Stimulated activated CD8-positive, alpha-beta memory T cell treated with anti-CD3 and anti-CD28 coated beads, Interleukin-15, amount 100 ng/mL, for 4 hours (primary cell): ENCODE measurements at regions not wholly inside any gene's neighbourhood (a gene's known extent, or its start where the extent isn't known, plus 50 kb on each side); places are given as distances from the start of the nearest gene placed in this dataset.
"Not testable (repeated sequence)": the region's sequence is repeated elsewhere in the genome, so short reads cannot be mapped to it uniquely, and the experiment has no call there.

Experiments used
- DNase-seq, 2 donors: peaks; one replicate each; pipeline ENCODE4 v3.0.0-alpha.2; 2020; ENCODE audit warnings: low read depth in 2 of 2

DNA sequence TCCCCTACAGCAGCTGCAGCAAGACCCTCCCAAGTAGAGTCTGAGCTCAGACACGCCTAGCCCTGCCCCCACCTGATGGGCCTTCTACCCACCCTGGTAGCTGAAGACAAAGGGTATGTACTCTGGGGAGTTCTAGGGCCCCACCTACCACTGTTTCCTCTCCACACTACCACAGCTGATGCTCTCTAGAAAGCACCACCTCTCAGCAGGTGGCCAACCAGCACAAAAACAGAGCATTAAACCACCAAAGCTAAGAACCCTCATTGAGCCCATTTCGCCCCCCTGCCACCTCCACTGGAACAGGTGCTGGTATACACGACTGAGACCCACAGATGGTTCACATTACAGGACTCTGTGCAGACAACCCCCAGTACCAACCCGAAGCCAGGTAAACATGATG, 258.9 kb downstream of the SETD4 start:
- no peak for DNase-seq

DNA sequence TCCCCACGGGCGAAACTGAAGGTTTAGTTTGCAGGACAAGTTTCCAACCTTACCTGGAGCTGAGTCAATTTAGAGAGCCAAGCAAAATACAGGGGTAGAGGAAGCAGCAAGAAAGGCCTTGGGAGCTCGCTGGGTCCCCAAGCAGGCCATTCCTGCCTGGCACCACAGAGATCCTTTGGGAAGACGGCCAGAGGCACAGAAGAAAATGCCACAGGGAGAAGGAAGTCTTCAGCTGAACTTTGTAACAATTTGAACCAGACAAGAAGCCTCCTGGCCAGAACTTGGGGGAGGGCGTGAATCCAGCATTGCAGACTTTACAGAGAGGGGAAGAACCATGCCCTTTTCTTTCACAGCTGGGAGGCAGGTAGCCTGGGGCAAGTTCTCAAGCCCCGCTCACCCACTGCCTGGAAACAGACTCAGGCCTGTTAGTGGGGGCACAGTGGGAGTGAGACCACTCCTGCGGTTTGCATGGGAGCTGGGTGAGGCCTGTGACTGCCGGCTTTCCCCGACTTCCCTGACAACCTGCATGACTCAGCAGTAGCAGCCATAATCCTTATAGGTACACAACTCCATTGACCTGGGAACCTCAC, 259.4 kb downstream of the SETD4 start:
- DNase-seq = not testable (repeated sequence)

- no peak for DNase-seq
Measured at GRCh38 chr21:35796844-35797243, 263.5 kb downstream of the SETD4 start.

DNA sequence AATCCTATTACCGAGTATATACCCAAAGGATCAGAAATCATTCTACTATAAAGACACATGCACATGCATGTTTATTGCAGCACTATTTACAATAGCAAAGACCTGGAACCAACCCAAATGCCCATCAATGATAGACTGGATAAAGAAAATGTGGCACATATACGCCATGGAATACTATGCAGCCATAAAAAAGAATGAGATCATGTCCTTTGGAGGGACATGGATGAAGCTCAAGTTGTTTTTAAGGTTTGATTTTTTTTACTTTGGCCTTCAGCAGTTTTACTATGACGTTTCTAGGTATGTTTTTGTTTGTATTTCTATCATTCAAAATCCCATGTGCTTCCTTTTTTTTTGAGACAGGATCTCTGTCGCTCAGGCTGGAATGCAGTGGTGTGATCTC, 265.8 kb downstream of the SETD4 start:
- not testable (repeated sequence) for DNase-seq

GRCh38 chr21:35792569-35793305, 267.6 kb downstream of the SETD4 start:
- DNase-seq = no peak

DNA sequence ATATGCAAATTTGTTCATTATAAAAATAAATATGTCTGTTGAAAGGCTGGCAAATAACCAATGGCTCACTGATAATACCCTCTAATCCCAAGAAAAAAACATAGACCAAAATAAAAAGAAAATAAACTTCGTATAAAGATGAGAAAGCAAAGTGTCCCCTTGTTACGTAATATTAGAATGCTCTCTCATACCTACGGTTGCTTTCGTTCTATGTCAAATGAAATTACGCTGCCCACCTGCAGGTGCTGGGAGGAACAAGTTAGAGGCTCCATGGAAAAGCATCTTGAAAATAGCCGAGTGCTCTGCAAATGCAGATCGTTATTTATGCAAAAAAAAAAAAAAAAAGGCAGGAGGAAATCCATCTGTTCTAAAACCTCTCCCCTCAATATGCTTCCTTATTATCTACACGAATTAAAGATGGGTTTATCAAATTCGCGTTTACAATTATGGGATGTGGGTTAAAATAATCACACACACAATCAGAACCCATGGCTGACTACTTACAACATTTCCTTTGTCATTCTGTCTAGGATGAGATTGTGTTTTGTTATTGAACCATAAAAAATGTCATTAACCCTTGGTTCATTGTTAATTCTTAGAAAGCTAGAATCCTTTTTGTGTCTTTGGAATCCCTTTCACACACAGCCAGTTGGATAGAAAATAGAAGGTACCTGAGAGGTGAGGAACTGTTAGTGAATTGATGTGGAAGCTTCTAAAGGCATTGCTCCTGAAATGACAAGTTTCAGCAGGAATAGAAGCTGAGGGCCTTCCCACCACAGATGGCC, 268.6 kb downstream of the SETD4 start:
- no peak for DNase-seq

GRCh38 chr21:35783721-35784120, 276.6 kb downstream of the SETD4 start:
- no peak for DNase-seq

DNA sequence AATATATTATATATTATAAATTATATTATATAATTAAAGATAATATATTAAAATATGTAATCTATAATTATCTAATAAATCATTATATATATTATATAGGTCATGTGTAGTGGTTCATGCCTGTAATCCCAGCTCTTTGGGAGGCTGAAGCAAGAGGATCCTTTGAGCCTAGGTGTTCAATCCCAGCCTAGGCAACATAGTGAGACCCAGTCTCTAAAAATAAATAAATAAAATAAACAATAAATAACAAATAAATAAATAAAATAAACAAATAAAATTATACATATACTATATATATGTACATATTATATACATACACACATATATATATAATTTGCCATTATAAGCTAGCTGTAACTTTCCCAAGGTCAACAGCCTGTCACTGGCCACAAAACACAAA, 277.7 kb downstream of the SETD4 start:
- no peak for DNase-seq

DNA sequence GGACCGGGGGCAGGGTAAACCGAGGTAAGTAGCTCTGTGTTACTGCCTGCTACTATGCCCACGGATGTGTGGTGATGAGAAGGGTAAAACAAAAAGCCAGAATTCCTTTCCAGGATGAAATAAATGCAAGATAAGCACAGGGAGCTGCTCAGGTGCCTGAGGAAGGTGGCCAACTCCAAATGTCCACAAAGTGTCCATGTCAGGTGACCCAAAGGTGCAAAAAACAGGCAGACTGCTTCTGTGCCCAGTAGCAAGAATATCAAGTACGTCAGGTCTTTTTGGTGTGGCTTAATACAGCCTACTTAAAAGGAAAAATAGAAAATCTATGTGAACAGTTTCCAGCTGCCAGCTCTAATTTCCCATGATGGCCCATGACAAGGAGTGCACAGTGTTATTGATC, 279.3 kb downstream of the SETD4 start:
- no peak for DNase-seq

DNA sequence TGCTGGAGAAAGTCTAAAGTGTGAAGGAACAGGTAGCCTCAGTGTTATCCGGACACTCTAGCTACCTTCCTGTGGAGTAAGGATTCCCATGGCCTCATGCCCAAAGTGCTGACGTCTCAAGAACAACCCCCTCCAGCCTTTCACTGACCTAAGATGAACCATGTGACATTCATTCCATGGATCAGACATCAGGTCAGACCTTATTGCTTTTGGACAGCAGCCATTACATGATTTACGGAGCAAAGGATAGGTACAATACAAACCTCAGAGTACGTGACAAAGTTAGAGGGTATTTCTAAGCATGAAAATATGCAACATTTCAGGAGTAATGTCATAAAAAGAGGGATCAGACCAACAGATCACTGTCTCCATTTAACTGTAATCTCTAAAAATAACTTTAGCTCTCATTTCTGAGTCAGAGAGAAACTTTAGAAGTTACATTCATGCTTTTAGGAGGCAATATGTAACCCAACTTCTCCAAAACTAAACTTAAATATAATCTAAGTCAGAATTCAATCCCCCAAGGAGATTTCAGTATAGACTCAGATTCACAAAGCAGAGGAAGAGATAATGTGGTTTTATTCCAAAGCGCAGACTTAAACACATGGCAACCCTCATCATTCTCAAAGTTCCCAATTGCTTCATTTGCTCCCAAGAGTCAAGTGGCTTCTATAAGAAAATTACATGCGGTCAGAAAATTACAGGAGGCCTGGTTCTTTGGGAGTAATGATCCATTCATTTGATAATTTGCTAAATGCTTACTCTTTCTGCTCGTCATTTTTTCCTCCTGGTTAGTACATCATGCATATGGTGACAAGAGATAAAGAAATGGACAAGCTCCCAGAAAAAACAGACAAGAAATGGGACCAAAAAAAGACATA, 280.4 kb downstream of the SETD4 start:
- DNase-seq = no peak

DNA sequence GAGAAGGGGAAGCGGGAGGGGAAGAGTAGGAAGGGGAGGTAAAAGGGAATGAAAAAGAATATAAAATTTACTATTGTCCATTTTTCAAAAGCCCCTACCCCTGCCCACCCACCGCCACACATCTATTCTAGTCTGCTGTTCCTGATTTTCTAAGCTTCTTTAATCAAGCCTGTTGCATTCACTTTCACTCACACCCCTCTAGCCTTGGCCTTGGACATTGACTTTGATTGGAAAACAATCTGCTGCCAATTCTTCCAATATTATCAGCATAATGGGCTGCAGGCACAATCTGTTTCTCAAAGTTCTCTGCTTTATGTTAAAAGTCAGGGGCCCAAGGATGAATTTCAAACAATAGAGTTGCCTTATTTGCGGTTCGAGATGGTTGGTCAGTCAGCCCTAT, 281.2 kb downstream of the SETD4 start:
- no peak for DNase-seq

- DNase-seq = no peak
Measured at GRCh38 chr21:35777081-35777480, 283.2 kb downstream of the SETD4 start.

- no peak for DNase-seq
Measured at GRCh38 chr21:35775778-35776544, 284.4 kb downstream of the SETD4 start.

DNA sequence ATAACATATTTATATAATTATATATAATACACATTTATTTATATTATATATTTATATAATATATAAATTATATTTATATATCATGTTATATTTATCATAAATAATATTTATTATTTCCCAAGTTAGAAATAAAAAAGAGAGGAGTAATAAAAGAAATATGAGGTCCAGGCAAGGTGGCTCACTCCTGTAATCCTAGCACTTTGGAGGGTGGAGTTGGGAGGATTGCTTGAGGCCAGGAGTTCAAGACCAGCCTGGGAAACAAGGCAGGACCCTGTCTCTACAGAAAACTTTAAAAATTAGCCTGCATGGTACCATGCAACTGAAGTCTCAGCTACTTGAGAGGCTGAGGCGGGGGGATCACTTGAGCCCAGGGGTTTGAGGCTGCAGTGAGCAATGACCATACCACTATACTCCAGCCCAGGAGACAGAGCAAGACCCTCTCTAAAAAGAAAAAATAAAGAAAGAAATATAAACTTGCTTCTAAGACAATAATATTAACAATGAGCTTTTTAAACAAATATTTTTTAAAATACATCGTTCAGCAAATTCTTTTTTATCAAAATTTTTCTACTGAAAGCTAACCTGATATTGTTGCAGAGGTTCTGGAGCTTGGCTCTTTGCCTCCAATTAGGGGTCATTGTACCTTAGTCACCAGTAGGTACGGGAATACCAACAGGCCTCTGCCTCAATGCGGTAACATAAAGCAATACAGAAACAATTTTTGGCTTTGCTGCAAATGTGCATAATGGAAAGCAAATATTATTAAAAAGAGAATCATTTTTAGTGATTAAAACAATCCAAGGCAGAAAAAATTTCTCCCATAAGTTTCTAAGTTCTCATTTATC, 290.0 kb downstream of the SETD4 start:
- no peak for DNase-seq

DNA sequence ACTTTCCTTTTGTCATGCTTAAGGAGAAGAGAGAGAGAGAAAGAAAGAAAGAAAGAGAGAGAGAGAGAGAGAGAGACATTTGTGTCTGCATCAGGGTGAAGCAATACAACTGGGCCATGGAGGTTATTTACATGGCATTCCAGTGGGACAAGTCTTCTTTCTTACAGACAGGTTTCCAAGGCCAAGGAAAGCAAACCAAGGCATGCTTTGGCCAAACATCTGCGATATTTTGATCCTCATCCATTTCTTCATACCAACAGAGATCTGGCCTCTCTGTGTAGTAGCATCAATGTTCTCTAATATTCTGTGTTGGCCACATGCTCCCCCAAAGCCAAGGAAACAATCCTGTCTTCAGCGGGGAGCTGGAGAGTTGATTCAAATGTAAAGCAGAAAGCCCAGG, 292.1 kb downstream of the SETD4 start:
- no peak for DNase-seq

GRCh38 chr21:35764586-35764985, 295.7 kb downstream of the SETD4 start:
- DNase-seq = no peak

DNA sequence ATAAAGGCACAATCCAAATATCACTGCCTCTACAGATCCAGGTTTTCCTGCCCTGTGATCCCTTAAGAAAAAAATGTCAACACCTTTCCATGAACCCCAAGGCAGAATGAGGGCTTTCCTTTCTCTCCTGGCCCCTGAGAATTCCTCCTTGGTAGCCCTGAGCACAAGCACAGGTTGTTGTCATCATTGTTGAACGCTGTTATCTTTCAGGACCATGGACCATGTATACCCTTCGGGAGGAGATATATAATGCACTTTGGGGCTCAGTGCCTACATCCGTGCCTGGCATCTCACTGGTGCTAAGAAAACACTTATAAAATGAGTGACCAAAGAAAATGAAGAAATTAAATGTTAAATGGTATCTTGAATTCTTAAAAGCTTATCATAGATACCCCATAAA, 296.2 kb downstream of the SETD4 start:
- no peak for DNase-seq

DNA sequence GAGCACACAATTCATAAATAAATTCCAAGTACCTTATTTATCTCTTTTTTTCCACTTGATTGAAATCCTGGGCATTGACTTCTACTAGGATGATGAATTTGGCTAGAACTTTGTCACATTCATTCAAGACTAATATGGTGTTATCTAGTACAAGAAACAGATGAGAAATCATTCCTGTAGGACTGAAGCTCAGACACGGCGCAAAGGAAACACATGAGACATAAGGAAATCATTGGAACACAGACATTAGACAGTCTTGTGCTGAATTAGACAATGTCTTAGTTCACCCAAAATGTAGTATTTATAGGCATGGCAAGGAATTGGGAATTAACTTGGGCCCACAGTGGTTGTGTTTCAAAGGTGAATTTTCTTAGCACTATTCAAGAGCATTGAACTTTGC, 305.7 kb downstream of the SETD4 start:
- no peak for DNase-seq

DNA sequence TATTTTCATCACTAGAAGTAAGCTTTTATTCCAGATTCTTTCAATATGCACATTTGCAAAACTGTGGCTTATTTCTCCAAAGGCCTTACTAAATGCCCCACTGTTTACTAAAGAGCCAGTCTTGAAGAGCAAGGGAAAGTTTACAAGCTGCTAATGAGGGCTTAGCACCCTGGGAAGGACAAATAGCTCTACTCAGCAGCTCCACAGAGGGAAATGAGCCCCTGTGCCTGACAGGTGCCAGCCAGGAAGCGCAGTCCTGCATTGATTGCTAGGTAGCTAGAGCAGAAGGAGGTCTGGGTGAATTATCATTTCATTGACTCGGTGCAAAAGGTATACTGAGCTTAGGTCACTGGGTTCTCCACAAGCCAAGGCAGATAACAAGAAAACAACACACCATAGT, 307.0 kb downstream of the SETD4 start:
- DNase-seq = no peak

GRCh38 chr21:35751171-35751570, 309.2 kb downstream of the SETD4 start:
- no peak for DNase-seq
